ENCODE measurements at regions not wholly inside any gene's neighbourhood (a gene's known extent, or its start where the extent isn't known, plus 50 kb on each side); places are given as distances from the start of the nearest gene placed in this dataset.

DNA sequence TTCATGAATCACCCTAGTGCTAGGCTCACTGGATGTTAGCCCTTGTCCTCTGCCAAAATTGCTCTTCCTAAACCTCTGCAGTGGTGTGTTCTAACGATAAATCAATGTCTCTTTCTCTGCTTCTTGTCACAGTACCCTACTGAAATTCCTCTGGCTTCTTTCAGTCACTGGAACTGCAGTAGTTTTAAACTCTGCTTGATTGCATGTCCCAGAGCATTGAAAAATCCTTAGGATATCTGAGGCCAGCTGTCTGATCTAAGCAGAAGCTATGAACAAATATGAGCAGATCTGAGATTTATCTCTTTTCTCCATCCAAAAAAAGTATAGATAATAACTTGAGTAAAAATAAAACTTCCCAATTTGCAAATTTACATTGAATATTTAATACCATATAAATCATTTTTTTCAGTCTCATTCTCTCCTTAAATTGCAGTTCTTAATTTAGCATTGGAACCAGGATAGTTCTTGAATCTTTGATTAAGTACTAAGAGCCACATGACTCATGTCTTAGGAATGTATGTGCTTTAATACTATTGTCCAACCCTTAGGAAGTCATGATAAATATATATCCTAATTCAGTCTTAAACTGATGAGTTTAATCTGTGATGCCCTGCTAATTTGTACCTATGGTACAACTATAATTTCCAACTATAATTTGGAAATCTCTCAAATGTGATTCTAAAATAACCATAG is 169.7 kb downstream of the PDHA2 start:
- WGBS, 2 experiments (ENCODE audit: insufficient coverage in 1 of 2, insufficient read length in 1 of 2) = 90% methylated on average over 1 of the region's 1 CpG
- no peaks in the 10 kb centered on the region for H3K36me3 ChIP-seq (ENCODE audit: control insufficient read depth, insufficient read depth, low read length)
- Mint-ChIP-seq H3K4me3 (no peak overlapping the region), H3K9me3 (no peaks in the 10 kb centered on the region), H3K27me3 (ENCODE audit: insufficient read depth) (no peaks in the 10 kb centered on the region), H3K36me3 (ENCODE audit: low read depth) (no peaks in the 10 kb centered on the region), H3K4me1 (peaks cover 3% of the 10 kb centered on the region), H3K27ac (no peak overlapping the region)
- no peak overlapping the region for H3K4me3 ChIP-seq (ENCODE audit: low read length)
- no peak for DNase-seq
- no peak overlapping the region for H3K27ac ChIP-seq (ENCODE audit: low read depth, low read length)
- no peaks in the 10 kb centered on the region for H3K9me3 ChIP-seq (ENCODE audit: control insufficient read depth, low read length)
- no peaks in the 10 kb centered on the region for H3K27me3 ChIP-seq (ENCODE audit: control insufficient read depth, insufficient read depth, low read length, poor library complexity, severe bottlenecking)
- no peaks in the 10 kb centered on the region for H3K4me1 ChIP-seq (ENCODE audit: control insufficient read depth, insufficient read depth, low read length)
- no peak overlapping the region for H3K9ac ChIP-seq (ENCODE audit: extremely low read depth, low read length, poor library complexity, severe bottlenecking)
- TF ChIP-seq, protein P1, sequence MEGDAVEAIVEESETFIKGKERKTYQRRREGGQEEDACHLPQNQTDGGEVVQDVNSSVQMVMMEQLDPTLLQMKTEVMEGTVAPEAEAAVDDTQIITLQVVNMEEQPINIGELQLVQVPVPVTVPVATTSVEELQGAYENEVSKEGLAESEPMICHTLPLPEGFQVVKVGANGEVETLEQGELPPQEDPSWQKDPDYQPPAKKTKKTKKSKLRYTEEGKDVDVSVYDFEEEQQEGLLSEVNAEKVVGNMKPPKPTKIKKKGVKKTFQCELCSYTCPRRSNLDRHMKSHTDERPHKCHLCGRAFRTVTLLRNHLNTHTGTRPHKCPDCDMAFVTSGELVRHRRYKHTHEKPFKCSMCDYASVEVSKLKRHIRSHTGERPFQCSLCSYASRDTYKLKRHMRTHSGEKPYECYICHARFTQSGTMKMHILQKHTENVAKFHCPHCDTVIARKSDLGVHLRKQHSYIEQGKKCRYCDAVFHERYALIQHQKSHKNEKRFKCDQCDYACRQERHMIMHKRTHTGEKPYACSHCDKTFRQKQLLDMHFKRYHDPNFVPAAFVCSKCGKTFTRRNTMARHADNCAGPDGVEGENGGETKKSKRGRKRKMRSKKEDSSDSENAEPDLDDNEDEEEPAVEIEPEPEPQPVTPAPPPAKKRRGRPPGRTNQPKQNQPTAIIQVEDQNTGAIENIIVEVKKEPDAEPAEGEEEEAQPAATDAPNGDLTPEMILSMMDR (conservative IDR thresholded peaks at IDR 0.05) = no peak

DNA sequence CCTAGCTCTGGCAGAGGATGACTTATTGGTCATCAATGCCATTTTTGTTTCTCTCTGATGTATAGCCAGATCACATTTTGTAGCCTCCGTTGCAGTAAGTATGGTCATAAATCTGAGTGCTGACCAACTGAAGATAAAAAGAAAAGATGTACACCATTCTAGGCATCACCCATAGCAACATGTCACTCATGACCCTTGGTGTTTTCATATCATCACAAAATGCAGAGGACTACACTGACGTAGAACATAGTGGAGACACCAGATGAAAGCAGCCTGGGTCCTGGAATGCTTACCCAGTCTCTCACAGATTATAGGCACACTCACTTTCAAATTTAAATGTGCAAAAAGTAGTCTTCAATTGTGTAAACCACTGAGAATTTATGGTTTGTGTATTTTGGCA is 172.8 kb downstream of the PDHA2 start:
- Histone ChIP-seq H3K27ac (ENCODE audit: low read depth, low read length) (no peak overlapping the region), H3K27me3 (ENCODE audit: control insufficient read depth, insufficient read depth, low read length, poor library complexity, severe bottlenecking) (no peaks in the 10 kb centered on the region), H3K9me3 (ENCODE audit: control insufficient read depth, low read length) (no peaks in the 10 kb centered on the region), H3K4me3 (ENCODE audit: low read length) (no peak overlapping the region), H3K9ac (ENCODE audit: extremely low read depth, low read length, poor library complexity, severe bottlenecking) (no peak overlapping the region), H3K36me3 (ENCODE audit: control insufficient read depth, insufficient read depth, low read length) (no peaks in the 10 kb centered on the region), H3K4me1 (ENCODE audit: control insufficient read depth, insufficient read depth, low read length) (no peaks in the 10 kb centered on the region)
- Mint-ChIP-seq H3K27ac (no peak overlapping the region), H3K4me3 (no peak overlapping the region), H3K9me3 (no peaks in the 10 kb centered on the region), H3K27me3 (ENCODE audit: insufficient read depth) (no peaks in the 10 kb centered on the region), H3K36me3 (ENCODE audit: low read depth) (no peaks in the 10 kb centered on the region), H3K4me1 (peaks cover 9% of the 10 kb centered on the region)
- TF ChIP-seq, protein P1 (conservative IDR thresholded peaks at IDR 0.05) = no peak
- WGBS, 2 experiments (ENCODE audit: insufficient coverage in 1 of 2, insufficient read length in 1 of 2) = 86 to 95% methylated on average over 1 to 2 of the region's 2 CpGs
- no peak for DNase-seq

DNA sequence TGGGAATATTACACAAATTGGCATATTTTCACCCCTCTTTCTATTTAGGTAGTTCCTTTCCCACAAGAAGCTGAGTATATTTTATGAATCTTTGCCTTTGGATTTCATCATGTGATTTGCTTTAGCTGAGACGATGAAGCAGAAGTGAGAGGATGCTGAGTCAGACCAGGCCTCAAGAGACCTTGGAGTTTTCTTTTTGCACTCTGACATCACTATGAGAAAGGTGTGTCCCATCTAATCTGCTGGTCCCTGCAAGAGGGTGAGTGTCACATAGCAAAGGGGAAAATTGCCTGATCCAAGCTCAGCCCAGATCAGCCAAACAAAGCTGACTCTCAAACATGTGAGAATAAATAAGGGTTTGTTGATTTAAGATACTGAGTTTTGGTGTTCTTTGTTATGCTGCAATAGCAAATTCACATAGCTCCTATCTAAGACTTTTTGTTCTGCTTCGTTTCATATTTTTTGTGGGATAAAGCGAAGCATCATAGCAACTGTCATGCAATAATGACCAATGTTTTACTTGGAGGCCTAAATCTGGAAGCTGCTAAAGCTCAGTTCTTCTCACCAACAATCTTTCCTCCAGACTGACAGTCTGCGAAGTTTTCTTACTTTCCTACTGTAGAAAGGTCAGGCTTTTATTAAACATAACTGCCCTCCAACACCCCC is 176.9 kb downstream of the PDHA2 start:
- Histone ChIP-seq H3K27me3 (ENCODE audit: control insufficient read depth, insufficient read depth, low read length, poor library complexity, severe bottlenecking) (no peaks in the 10 kb centered on the region), H3K27ac (ENCODE audit: low read depth, low read length) (no peak overlapping the region), H3K4me1 (ENCODE audit: control insufficient read depth, insufficient read depth, low read length) (no peaks in the 10 kb centered on the region), H3K4me3 (ENCODE audit: low read length) (no peak overlapping the region), H3K9ac (ENCODE audit: extremely low read depth, low read length, poor library complexity, severe bottlenecking) (no peak overlapping the region), H3K36me3 (ENCODE audit: control insufficient read depth, insufficient read depth, low read length) (no peaks in the 10 kb centered on the region), H3K9me3 (ENCODE audit: control insufficient read depth, low read length) (no peaks in the 10 kb centered on the region)
- WGBS, 2 experiments (ENCODE audit: insufficient coverage in 1 of 2, insufficient read length in 1 of 2) = 92 to 93% methylated on average over 4 of the region's 4 CpGs
- Mint-ChIP-seq H3K27me3 (ENCODE audit: insufficient read depth) (no peaks in the 10 kb centered on the region), H3K36me3 (ENCODE audit: low read depth) (no peaks in the 10 kb centered on the region), H3K9me3 (no peaks in the 10 kb centered on the region), H3K27ac (no peak overlapping the region), H3K4me1 (peaks cover 9% of the 10 kb centered on the region), H3K4me3 (no peak overlapping the region)
- no peak for DNase-seq
- TF ChIP-seq, protein P1 (conservative IDR thresholded peaks at IDR 0.05) = no peak
